IMR-90 (cell line): ENCODE measurements at regions not wholly inside any gene's neighbourhood (a gene's known extent, or its start where the extent isn't known, plus 50 kb on each side); places are given as distances from the start of the nearest gene placed in this dataset.

ENCODE experiments used
- ATAC-seq: fragments of 200-7000 bp; cut with Tn5 transposase; 2 replicates; pipeline ENCODE4 v1.9.1; 2020; ENCODE audit warnings: low read depth, mild to moderate bottlenecking, moderate library complexity
- BruUV-seq: library from RNA; stranded (reverse); fragments of 400-500 nt; replicated peaks from 2 replicates; lab custom pipeline; 2021; lab: Mats Ljungman, UMichigan
- CTCF ChIA-PET: fragments of 300-600 bp; formaldehyde crosslinking; extraction: SDS; loops from one replicate; lab custom pipeline; 2021; ENCODE audit warnings: antibody characterized with exemption; lab: Yijun Ruan, JAX
- POLR2A ChIA-PET: fragments of 300-600 bp; sonication (Branson Sonifier 250); formaldehyde crosslinking; loops from one replicate; lab custom pipeline; 2022; ENCODE audit warnings: antibody characterized with exemption; ENCODE audit not compliant: unreplicated experiment; lab: Charles Lee
- DNase-seq: peaks from one replicate; pipeline ENCODE4 v3.0.0; 2013
- H2AFZ ChIP-seq: replicated peaks from 2 replicates; pipeline ENCODE3; 2013; ENCODE audit warnings: low read length, mild to moderate bottlenecking; ENCODE audit not compliant: poor library complexity
- H2AK5ac ChIP-seq: 2 replicates; pipeline ENCODE4 v1.6.1; 2013; ENCODE audit warnings: low read depth, low read length, inconsistent platforms
- H2AK9ac ChIP-seq: replicated peaks from 2 replicates; pipeline ENCODE3; 2013; ENCODE audit warnings: mild to moderate bottlenecking, low read depth, low read length, moderate library complexity; ENCODE audit not compliant: poor library complexity
- H2BK120ac ChIP-seq: 2 replicates; pipeline ENCODE4 v1.6.1; 2013; ENCODE audit warnings: low read depth, low read length, inconsistent platforms
- H2BK15ac ChIP-seq: 3 replicates; pipeline ENCODE4 v1.6.1; 2013; ENCODE audit warnings: low read depth, low read length, inconsistent platforms
- H2BK20ac ChIP-seq: 2 replicates; pipeline ENCODE4 v1.6.1; 2013; ENCODE audit warnings: low read depth, mild to moderate bottlenecking, inconsistent platforms, low read length, moderate library complexity
- H2BK5ac ChIP-seq: 2 replicates; pipeline ENCODE4 v1.6.1; 2013; ENCODE audit warnings: mild to moderate bottlenecking, low read depth, low read length, inconsistent platforms; ENCODE audit not compliant: poor library complexity, severe bottlenecking
- H3K14ac ChIP-seq: replicated peaks from 2 replicates; pipeline ENCODE4 v1.6.1; 2013; ENCODE audit warnings: low read depth, low read length, inconsistent platforms
- H3K18ac ChIP-seq: 2 replicates; pipeline ENCODE4 v1.6.1; 2013; ENCODE audit warnings: low read depth, low read length, control low read depth
- H3K23ac ChIP-seq: 2 replicates; pipeline ENCODE4 v1.6.1; 2013; ENCODE audit warnings: low read depth, low read length, inconsistent platforms
- H3K27ac ChIP-seq: 2 replicates; pipeline ENCODE4 v1.5.1; 2013; ENCODE audit warnings: mild to moderate bottlenecking, control low read depth, low read length; ENCODE audit not compliant: insufficient read depth
- H3K27me3 ChIP-seq: 2 replicates; pipeline ENCODE4 v1.6.1; 2013; ENCODE audit warnings: low read length; ENCODE audit not compliant: control insufficient read depth, insufficient read depth
- H3K36me3 ChIP-seq: 2 replicates; pipeline ENCODE4 v1.6.1; 2013; ENCODE audit warnings: low read length, mixed read lengths; ENCODE audit not compliant: control insufficient read depth, insufficient read depth
- H3K4ac ChIP-seq: 2 replicates; pipeline ENCODE4 v1.6.1; 2013; ENCODE audit warnings: low read depth, low read length, inconsistent platforms
- H3K4me1 ChIP-seq: 2 replicates; pipeline ENCODE4 v1.6.1; 2013; ENCODE audit warnings: low read length, mixed read lengths; ENCODE audit not compliant: control insufficient read depth, insufficient read depth
- H3K4me2 ChIP-seq: 2 replicates; pipeline ENCODE4 v1.6.1; 2013; ENCODE audit warnings: low read depth, mild to moderate bottlenecking, control low read depth, low read length, moderate library complexity
- H3K4me3 ChIP-seq: 2 replicates; pipeline ENCODE4 v1.5.1; 2013; ENCODE audit warnings: low read depth, mild to moderate bottlenecking, control low read depth, low read length, moderate library complexity; ENCODE audit not compliant: insufficient read depth
- H3K56ac ChIP-seq: 2 replicates; pipeline ENCODE4 v1.6.1; 2013; ENCODE audit warnings: low read length, inconsistent platforms; ENCODE audit not compliant: insufficient read depth; ENCODE audit errors: extremely low read depth
- H3K79me1 ChIP-seq, 2 experiments: 2 replicates each; pipeline ENCODE4 v1.6.1; 2013; ENCODE audit warnings: low read length in 2 of 2, inconsistent platforms in 1 of 2, low read depth in 1 of 2
- H3K9ac ChIP-seq: 2 replicates; pipeline ENCODE4 v1.6.1; 2013; ENCODE audit warnings: low read depth, low read length, control low read depth
- H3K9me1 ChIP-seq: 2 replicates; pipeline ENCODE4 v1.6.1; 2013; ENCODE audit warnings: low read length, inconsistent platforms; ENCODE audit not compliant: insufficient read depth
- H3K9me3 ChIP-seq: 2 replicates; pipeline ENCODE4 v1.6.1; 2013; ENCODE audit warnings: low read length; ENCODE audit not compliant: control insufficient read depth, insufficient read depth
- H4K20me1 ChIP-seq: 2 replicates; pipeline ENCODE4 v1.6.1; 2013; ENCODE audit warnings: low read length, inconsistent platforms; ENCODE audit not compliant: insufficient read depth
- H4K5ac ChIP-seq: 2 replicates; pipeline ENCODE4 v1.6.1; 2013; ENCODE audit warnings: mild to moderate bottlenecking, low read depth, low read length, control low read depth
- H4K8ac ChIP-seq, 2 experiments: 2 replicates each; pipeline ENCODE4 v1.6.1; 2013; ENCODE audit warnings: low read depth in 2 of 2, low read length in 2 of 2, control low read depth in 1 of 2, inconsistent platforms in 1 of 2
- H4K91ac ChIP-seq: 2 replicates; pipeline ENCODE4 v1.6.1; 2013; ENCODE audit warnings: low read depth, low read length, inconsistent platforms; ENCODE audit not compliant: insufficient read depth
- BHLHE40 ChIP-seq: fragments of 150-350 bp; IDR thresholded peaks from 2 replicates; pipeline ENCODE4 v1.6.1; 2016; ENCODE audit warnings: mild to moderate bottlenecking, low read depth, low read length
- FOS ChIP-seq: fragments of 150-350 bp; IDR thresholded peaks from 2 replicates; pipeline ENCODE4 v1.6.1; 2016; ENCODE audit warnings: low read depth, low read length
- MAFK ChIP-seq: IDR thresholded peaks from 2 replicates; pipeline ENCODE4 v1.6.1; 2012; ENCODE audit warnings: low read depth, low read length, improper control_type of control experiment
- MAZ ChIP-seq: IDR thresholded peaks from 2 replicates; pipeline ENCODE4 v1.6.1; 2012; ENCODE audit warnings: low read depth, mild to moderate bottlenecking, low read length, improper control_type of control experiment, moderate library complexity, borderline replicate concordance
- MXI1 ChIP-seq: IDR thresholded peaks from 2 replicates; pipeline ENCODE4 v1.6.1; 2012; ENCODE audit warnings: low read depth, mild to moderate bottlenecking, low read length, moderate library complexity, borderline replicate concordance
- NFE2L2 ChIP-seq: fragments of 150-350 bp; IDR thresholded peaks from 2 replicates; pipeline ENCODE4 v1.6.1; 2016; ENCODE audit warnings: low read depth, mild to moderate bottlenecking, low read length
- POLR2A ChIP-seq: IDR thresholded peaks from 2 replicates; pipeline ENCODE4 v1.6.1; 2012; ENCODE audit warnings: mild to moderate bottlenecking, low read depth, low read length
- RAD21 ChIP-seq: IDR thresholded peaks from 2 replicates; pipeline ENCODE4 v1.6.1; 2012; ENCODE audit warnings: low read length, improper control_type of control experiment
- RFX5 ChIP-seq: IDR thresholded peaks from 2 replicates; pipeline ENCODE4 v1.8.0; 2012; ENCODE audit warnings: low read depth, mild to moderate bottlenecking, low read length, moderate library complexity
- WGBS, 2 experiments: methylation state at CpG; one replicate each; pipeline versions ENCODE4 v1.1.5 to v1.1.7; 2013; ENCODE audit warnings: missing lambda C conversion rate in 2 of 2; ENCODE audit not compliant: insufficient read length in 1 of 2; ENCODE audit errors: extremely low coverage in 2 of 2; 5-methylcytosine and 5-hydroxymethylcytosine counted together
- dilution Hi-C: fragments of 300-500 bp; cut with HindIII; formaldehyde crosslinking; loops from one replicate; pipeline ENCODE4 v1.14.3; 2018; ENCODE audit warnings: low sequenced_read_pairs; ENCODE audit not compliant: unreplicated experiment
- in situ Hi-C: fragments of 300-500 bp; cut with MboI; formaldehyde crosslinking; loops from 3 replicates; pipeline ENCODE4 v1.14.3; 2019; ENCODE audit warnings: low sequenced_read_pairs, inconsistent platforms, mixed read lengths
- intact Hi-C: fragments of 100-400 bp; cut with micrococcal nuclease; formaldehyde crosslinking; loops from 2 replicates; pipeline ENCODE4 v1.10.0; 2022
- TF ChIP-seq, protein P1 (sequence below): conservative IDR thresholded peaks from 2 replicates; pipeline ENCODE4 v1.5.1; 2012; ENCODE audit warnings: mild to moderate bottlenecking, low read depth, low read length, improper control_type of control experiment
- TF ChIP-seq, protein P2 (sequence below): fragments of 150-350 bp; IDR thresholded peaks from 2 replicates; pipeline ENCODE4 v1.6.1; 2016; ENCODE audit warnings: low read depth, mild to moderate bottlenecking, low read length, moderate library complexity, borderline replicate concordance
- TF ChIP-seq, protein P3 (sequence below): fragments of 150-350 bp; IDR thresholded peaks from 2 replicates; pipeline ENCODE4 v1.6.1; 2017; ENCODE audit warnings: mild to moderate bottlenecking, antibody characterized with exemption, low read length, low read depth

DNA sequence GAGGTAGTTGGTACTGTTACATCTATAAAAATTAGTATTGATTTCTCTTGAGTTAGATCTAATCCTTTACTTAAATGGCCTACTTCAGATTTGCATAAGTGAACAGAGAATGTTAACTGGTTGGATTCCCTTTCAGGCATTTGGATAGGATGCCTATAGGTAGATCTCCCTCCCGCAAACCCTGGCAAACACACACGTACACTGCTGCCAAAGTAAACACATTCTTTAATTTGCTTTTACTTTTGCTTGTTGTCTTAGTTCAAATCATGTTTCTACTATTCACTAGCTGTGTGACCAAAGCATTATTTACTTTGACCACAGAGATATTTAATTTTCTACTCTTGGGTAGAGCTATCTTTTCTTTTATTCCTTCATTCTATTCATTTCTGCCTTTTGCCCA lies 936.1 kb upstream of the FBXO33 start:
- Histone ChIP-seq H2BK20ac (no peak overlapping the region), H3K9me3 (peaks cover 2% of the 10 kb centered on the region; the same call in 1 of the 2 replicates), H2BK120ac (no peak overlapping the region), H3K4ac (no peak overlapping the region), H3K9ac (no peak overlapping the region), H3K9me1 (no peaks in the 10 kb centered on the region), H2BK5ac (no peak overlapping the region), H3K56ac (no peak overlapping the region), H3K4me1 (no peaks in the 10 kb centered on the region), H4K91ac (no peak overlapping the region), H3K79me1 (no peaks in the 10 kb centered on the region), H3K18ac (no peak overlapping the region), H4K20me1 (no peaks in the 10 kb centered on the region), H2AK9ac (no peak overlapping the region), H3K4me3 (no peak overlapping the region), H3K14ac (no peak overlapping the region), H4K5ac (no peak overlapping the region), H2AK5ac (no peak overlapping the region), H3K36me3 (no peaks in the 10 kb centered on the region), H3K23ac (no peak overlapping the region), H3K4me2 (no peak overlapping the region), H3K27me3 (no peaks in the 10 kb centered on the region), H2BK15ac (no peak overlapping the region), H2AFZ (no peak overlapping the region), H4K8ac (no peak overlapping the region), H3K27ac (no peak overlapping the region)
- no TSS peak for BruUV-seq
- TF ChIP-seq MXI1 = no peak
- TF ChIP-seq MAZ = no peak
- no peak for TF ChIP-seq NFE2L2
- TF ChIP-seq, protein P1, sequence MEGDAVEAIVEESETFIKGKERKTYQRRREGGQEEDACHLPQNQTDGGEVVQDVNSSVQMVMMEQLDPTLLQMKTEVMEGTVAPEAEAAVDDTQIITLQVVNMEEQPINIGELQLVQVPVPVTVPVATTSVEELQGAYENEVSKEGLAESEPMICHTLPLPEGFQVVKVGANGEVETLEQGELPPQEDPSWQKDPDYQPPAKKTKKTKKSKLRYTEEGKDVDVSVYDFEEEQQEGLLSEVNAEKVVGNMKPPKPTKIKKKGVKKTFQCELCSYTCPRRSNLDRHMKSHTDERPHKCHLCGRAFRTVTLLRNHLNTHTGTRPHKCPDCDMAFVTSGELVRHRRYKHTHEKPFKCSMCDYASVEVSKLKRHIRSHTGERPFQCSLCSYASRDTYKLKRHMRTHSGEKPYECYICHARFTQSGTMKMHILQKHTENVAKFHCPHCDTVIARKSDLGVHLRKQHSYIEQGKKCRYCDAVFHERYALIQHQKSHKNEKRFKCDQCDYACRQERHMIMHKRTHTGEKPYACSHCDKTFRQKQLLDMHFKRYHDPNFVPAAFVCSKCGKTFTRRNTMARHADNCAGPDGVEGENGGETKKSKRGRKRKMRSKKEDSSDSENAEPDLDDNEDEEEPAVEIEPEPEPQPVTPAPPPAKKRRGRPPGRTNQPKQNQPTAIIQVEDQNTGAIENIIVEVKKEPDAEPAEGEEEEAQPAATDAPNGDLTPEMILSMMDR = no peak
- no peak for TF ChIP-seq BHLHE40
- TF ChIP-seq POLR2A = no peak
- TF ChIP-seq, protein P2, sequence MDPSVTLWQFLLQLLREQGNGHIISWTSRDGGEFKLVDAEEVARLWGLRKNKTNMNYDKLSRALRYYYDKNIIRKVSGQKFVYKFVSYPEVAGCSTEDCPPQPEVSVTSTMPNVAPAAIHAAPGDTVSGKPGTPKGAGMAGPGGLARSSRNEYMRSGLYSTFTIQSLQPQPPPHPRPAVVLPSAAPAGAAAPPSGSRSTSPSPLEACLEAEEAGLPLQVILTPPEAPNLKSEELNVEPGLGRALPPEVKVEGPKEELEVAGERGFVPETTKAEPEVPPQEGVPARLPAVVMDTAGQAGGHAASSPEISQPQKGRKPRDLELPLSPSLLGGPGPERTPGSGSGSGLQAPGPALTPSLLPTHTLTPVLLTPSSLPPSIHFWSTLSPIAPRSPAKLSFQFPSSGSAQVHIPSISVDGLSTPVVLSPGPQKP = no peak
- no peak for TF ChIP-seq MAFK
- TF ChIP-seq RAD21 = no peak
- TF ChIP-seq FOS = no peak
- TF ChIP-seq RFX5 = no peak
- TF ChIP-seq, protein P3, sequence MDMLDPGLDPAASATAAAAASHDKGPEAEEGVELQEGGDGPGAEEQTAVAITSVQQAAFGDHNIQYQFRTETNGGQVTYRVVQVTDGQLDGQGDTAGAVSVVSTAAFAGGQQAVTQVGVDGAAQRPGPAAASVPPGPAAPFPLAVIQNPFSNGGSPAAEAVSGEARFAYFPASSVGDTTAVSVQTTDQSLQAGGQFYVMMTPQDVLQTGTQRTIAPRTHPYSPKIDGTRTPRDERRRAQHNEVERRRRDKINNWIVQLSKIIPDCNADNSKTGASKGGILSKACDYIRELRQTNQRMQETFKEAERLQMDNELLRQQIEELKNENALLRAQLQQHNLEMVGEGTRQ = no peak
- POLR2A ChIA-PET = no interaction called here
- ATAC-seq (no peak), DNase-seq (no peak)
- no CpG with 5 or more reads among the region's 2 CpGs for WGBS, 2 experiments
- dilution Hi-C loops (no loop called here), intact Hi-C loops (no loop called here), in situ Hi-C loops (no loop called here)
- CTCF ChIA-PET = no interaction called here
